ENCODE measurements at regions not wholly inside any gene's neighbourhood (a gene's known extent, or its start where the extent isn't known, plus 50 kb on each side); places are given as distances from the start of the nearest gene placed in this dataset.

DNA sequence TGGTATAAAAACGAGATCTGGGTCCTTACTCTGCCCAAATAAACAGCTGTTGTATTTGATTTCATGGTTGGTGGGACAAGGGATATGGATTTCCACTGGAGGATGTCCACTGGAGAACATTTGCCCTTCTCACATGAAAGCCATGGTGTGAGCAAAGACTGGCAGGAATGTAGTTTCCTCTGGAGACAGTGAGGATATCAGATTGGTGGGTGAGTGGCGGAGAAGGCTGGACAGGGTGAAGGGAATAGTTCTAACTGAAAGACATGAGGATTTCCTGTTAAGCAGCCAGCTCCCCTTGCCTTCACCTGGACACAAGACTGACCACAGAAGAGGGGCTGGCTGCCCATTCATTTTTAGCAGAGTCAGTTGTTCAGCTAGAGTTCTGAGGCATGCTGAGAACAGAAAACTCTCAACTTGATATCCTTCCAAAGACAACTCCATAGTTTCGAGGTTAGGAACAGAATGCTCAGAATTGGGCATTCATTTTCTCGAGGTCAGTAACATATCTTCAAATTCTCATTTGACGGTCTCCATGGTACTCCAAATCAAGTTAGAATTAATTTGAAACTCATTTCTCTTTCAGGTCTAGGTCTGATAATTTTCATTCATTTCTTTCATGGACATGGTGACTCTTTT, 365.7 kb downstream of the LRIG3 start:
- no peaks in the 10 kb centered on the region for H3K27me3 ChIP-seq (ENCODE audit: control insufficient read depth, insufficient read depth, low read length)
- DNase-seq = no peak
- no peaks in the 10 kb centered on the region for H3K36me3 ChIP-seq (replicated peaks; ENCODE audit: control insufficient read depth, insufficient read depth, low read length)
- no peak overlapping the region for H3K4me3 ChIP-seq (ENCODE audit: insufficient read depth, low read depth, low read length)

DNA sequence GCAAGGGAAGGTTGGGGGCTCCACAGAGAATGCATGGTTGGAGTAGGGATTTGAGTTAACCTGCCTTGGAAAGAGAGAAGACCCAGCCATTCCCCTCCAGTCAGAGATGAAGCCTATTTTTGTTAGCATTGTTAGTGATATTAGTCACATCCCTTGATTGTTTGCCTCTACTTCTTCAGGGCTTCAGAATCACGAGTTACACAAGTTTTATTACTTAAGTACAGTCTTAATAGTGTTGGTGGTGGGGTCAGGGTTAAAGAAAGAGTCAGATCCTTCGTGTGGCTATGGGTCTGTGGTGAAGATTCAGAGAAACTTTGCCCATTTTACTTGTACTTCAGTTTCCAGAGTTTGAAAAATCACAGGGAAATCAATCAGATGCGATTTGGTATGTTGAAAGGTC, 363.1 kb downstream of the LRIG3 start:
- H3K27me3 ChIP-seq (ENCODE audit: control insufficient read depth, insufficient read depth, low read length) = no peaks in the 10 kb centered on the region
- no peaks in the 10 kb centered on the region for H3K36me3 ChIP-seq (replicated peaks; ENCODE audit: control insufficient read depth, insufficient read depth, low read length)
- no peak overlapping the region for H3K4me3 ChIP-seq (ENCODE audit: insufficient read depth, low read depth, low read length)
- DNase-seq = no peak

DNA sequence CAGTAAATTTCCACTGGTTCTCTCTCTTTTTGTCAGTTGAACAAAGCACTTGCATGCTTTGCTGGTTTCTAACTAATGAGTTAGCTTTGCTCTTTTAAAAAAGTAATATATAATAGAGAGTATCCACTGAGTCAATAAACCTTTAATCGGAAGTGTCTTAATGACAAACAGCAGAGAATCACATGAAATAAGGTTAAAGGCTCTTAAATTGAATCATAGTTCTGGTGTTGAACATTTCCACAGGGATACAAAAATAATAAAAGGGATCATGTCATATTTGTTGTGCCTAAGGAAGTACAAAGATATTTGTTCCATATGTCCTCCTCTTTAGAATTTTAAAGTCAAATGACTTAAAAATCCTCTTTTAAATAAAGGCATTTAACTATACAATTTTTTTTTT, 362.6 kb downstream of the LRIG3 start:
- no peak for DNase-seq
- Histone ChIP-seq H3K4me3 (ENCODE audit: insufficient read depth, low read depth, low read length) (no peak overlapping the region), H3K27me3 (ENCODE audit: control insufficient read depth, insufficient read depth, low read length) (no peaks in the 10 kb centered on the region), H3K36me3 (replicated peaks; ENCODE audit: control insufficient read depth, insufficient read depth, low read length) (no peaks in the 10 kb centered on the region)

DNA sequence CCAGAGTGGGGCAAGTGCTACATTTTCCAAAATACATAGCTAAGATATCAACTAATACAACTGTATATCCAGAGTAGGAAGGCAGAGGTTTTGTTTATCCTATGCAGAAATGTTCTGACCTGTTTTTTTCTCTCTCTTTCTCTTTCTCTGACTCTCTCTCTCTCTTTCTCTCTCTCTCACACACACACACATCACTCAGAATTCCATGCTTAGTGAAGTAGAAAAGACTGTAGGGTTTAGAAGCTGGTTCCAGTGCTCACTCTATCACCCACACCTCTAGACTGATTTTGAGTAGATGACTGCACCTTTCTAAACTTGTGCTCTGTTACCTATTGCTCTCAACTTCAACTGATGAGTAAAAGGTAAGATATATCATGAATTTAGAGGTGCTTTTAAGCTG, 356.7 kb downstream of the LRIG3 start:
- no peak overlapping the region for H3K4me3 ChIP-seq (ENCODE audit: insufficient read depth, low read depth, low read length)
- no peak for DNase-seq
- no peaks in the 10 kb centered on the region for H3K36me3 ChIP-seq (replicated peaks; ENCODE audit: control insufficient read depth, insufficient read depth, low read length)
- H3K27me3 ChIP-seq (ENCODE audit: control insufficient read depth, insufficient read depth, low read length) = no peaks in the 10 kb centered on the region

DNA sequence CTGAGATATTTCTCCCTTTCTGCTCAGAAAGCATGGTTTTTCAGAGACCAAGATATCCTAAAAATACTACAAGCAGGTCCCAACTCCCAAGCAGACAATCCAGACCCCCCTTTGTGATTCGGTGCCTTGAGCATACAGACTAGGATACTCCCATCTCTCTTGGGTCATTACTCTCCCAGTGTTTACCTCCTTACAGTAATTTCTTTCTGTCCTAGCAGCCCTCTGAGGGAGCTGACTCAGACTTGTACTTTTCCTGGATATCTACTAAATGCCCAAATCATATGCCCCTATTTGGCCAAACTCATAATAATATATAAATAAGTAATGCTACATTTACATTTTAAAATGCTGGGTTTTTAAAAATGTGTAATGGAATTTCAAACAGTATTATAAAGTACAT, 355.6 kb downstream of the LRIG3 start:
- Histone ChIP-seq H3K27me3 (ENCODE audit: control insufficient read depth, insufficient read depth, low read length) (no peaks in the 10 kb centered on the region), H3K4me3 (ENCODE audit: insufficient read depth, low read depth, low read length) (no peak overlapping the region), H3K36me3 (replicated peaks; ENCODE audit: control insufficient read depth, insufficient read depth, low read length) (no peaks in the 10 kb centered on the region)
- DNase-seq = no peak

DNA sequence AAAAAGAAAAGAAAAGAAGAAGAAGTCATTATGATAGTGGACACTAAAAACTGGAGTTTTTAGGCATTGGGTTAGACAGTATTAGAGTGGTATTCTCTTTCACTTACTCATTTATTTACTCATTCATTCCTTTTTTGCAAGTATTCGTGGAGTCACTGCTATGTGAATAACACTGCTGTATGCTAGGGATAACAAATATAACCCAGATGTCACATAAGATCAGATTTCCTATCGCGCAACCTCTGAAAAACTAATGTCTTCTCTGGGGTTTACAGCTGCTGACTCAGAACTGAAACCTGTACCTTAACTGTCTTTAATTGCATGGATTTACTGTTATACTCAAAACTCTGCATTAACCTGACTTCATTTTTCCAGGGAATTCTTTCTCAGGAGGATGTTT, 353.7 kb downstream of the LRIG3 start:
- Histone ChIP-seq H3K36me3 (replicated peaks; ENCODE audit: control insufficient read depth, insufficient read depth, low read length) (no peaks in the 10 kb centered on the region), H3K27me3 (ENCODE audit: control insufficient read depth, insufficient read depth, low read length) (no peaks in the 10 kb centered on the region), H3K4me3 (ENCODE audit: insufficient read depth, low read depth, low read length) (no peak overlapping the region)
- no peak for DNase-seq

DNA sequence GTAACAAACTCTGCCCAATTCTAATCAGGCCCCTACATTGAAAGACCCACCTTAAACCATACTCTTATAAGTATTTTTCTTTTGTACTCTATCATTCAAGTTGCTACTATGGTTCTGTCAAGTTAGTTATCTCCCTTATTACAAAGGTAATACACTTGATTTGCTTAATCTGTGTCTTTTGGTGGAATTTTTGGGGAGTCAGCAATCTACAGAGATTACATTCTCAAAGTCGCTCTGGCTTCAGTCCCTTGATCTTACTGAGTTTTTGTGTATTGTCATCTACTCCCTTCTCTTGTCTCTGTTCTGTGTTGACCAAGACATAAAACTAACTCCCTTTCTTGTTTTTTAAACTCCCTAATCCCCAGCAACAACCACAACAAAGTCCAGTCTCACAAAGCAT, 353.1 kb downstream of the LRIG3 start:
- H3K27me3 ChIP-seq (ENCODE audit: control insufficient read depth, insufficient read depth, low read length) = no peaks in the 10 kb centered on the region
- no peak for DNase-seq
- H3K4me3 ChIP-seq (ENCODE audit: insufficient read depth, low read depth, low read length) = no peak overlapping the region
- no peaks in the 10 kb centered on the region for H3K36me3 ChIP-seq (replicated peaks; ENCODE audit: control insufficient read depth, insufficient read depth, low read length)

DNA sequence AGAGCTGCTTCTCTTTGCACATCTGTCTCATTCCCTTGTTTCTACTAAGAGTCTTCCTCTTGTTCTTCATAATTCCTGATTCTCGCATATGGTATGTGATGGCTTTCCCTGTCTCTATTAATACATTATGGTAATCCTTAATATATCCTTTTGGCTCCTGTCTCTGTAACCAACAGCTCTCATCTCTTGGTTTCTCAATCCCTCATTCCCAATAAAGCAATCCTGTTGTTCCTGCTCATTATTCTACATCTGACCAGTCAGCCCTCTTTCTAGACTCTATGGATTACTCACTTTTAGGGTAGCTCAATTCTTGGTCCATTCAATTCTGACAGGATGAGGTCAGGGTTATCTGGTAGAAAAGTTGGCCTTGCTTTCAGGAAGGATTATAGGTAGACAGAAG, 349.9 kb downstream of the LRIG3 start:
- no peak overlapping the region for H3K4me3 ChIP-seq (ENCODE audit: insufficient read depth, low read depth, low read length)
- DNase-seq = no peak
- H3K27me3 ChIP-seq (ENCODE audit: control insufficient read depth, insufficient read depth, low read length) = no peaks in the 10 kb centered on the region
- H3K36me3 ChIP-seq (replicated peaks; ENCODE audit: control insufficient read depth, insufficient read depth, low read length) = no peaks in the 10 kb centered on the region

DNA sequence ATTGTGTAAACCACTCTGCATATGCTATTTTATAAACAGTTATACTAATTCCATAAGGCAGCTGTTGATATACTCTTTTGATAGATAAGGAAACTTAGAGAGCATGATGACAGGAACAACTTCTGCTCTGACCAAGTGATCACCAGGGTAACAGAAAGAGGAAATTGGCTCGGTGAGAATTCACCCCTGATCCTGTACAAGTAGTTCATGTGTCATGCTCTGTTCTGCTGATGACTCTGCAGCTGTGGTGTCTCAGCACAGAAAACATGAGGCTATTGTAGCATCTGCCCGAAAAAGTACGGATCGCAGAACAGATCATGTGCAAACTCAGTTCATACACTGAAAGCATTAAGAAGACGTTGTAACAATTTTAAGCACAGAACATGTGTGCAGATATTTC, 345.0 kb downstream of the LRIG3 start:
- DNase-seq = no peak
- Histone ChIP-seq H3K4me3 (ENCODE audit: insufficient read depth, low read depth, low read length) (no peak overlapping the region), H3K27me3 (ENCODE audit: control insufficient read depth, insufficient read depth, low read length) (no peaks in the 10 kb centered on the region), H3K36me3 (replicated peaks; ENCODE audit: control insufficient read depth, insufficient read depth, low read length) (no peaks in the 10 kb centered on the region)

DNA sequence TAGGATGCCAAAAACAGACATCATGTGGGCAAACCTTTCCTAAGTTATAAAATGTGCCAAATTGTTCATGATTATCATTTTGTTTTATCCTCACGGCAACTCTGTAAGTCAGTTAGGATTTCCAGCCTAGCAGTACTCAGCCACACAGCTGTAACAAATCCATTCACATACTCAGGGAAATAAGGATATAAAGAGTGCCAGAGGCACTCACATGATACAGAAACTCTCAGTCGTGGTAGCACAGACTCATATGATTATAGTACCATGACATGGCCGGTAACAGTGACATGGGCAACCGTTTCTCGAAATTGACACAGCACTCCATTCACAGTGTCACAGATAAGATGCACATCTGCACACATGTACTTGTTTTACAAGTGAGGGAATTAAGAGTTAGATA, 344.2 kb downstream of the LRIG3 start:
- DNase-seq = no peak
- Histone ChIP-seq H3K4me3 (ENCODE audit: insufficient read depth, low read depth, low read length) (no peak overlapping the region), H3K36me3 (replicated peaks; ENCODE audit: control insufficient read depth, insufficient read depth, low read length) (no peaks in the 10 kb centered on the region), H3K27me3 (ENCODE audit: control insufficient read depth, insufficient read depth, low read length) (no peaks in the 10 kb centered on the region)

DNA sequence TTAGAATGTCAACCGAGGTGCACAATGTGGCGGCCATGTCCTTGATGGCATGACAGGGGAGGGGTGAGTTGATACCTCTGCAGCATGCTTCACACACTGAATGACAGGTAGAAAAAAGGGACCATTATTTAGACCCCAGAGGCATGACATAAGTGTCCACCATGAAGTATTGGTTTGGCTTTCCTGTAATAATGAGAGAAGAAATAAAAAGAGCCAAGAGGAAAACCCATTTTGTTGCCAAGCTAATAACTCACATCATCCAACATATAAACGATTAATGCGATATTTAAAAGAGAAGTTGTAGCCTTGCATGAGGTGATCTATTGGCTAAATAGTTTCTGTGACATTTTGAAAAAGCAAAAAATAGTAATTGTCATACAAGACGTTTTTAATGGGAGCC, 343.4 kb downstream of the LRIG3 start:
- H3K27me3 ChIP-seq (ENCODE audit: control insufficient read depth, insufficient read depth, low read length) = no peaks in the 10 kb centered on the region
- no peak overlapping the region for H3K4me3 ChIP-seq (ENCODE audit: insufficient read depth, low read depth, low read length)
- no peak for DNase-seq
- H3K36me3 ChIP-seq (replicated peaks; ENCODE audit: control insufficient read depth, insufficient read depth, low read length) = no peaks in the 10 kb centered on the region

DNA sequence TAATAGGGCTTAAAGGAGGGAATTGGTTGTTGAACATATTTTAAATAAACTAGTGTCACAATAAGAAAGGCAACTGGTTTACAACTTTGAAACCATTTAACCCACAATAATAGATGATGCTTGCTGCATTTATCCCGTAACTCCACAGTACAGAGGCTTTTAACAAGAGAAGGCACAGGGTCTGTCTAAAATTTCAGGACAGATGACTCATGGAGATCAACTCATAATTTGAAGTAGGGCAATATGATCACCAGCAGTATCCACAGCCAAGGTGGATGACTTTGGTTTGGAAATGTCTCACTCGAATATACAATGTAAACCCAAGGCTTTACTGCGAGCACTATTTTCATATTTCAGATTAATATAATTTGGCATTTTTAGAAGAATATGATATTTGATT, 340.2 kb downstream of the LRIG3 start:
- DNase-seq = no peak
- Histone ChIP-seq H3K27me3 (ENCODE audit: control insufficient read depth, insufficient read depth, low read length) (no peaks in the 10 kb centered on the region), H3K4me3 (ENCODE audit: insufficient read depth, low read depth, low read length) (no peak overlapping the region), H3K36me3 (replicated peaks; ENCODE audit: control insufficient read depth, insufficient read depth, low read length) (no peaks in the 10 kb centered on the region)

DNA sequence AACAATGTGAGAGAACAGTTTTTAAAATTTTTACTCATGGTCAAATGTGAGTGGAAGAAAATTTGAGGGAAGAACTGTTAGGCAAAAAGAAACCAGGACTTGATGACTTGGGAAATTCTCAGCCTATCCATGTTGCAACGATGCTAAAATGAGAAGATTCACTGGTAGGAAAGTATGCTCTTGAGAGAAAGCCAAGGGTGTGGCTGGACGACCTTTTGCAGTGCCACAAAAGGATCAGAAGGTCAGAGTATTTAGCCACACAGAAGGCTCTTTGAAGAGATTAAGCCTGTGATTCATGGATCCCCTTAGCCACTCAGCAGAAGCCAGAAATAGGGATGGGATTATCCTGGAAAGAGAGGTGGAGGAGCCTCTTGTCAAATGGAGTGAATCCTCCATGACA, 336.8 kb downstream of the LRIG3 start:
- no peaks in the 10 kb centered on the region for H3K36me3 ChIP-seq (replicated peaks; ENCODE audit: control insufficient read depth, insufficient read depth, low read length)
- no peak for DNase-seq
- no peak overlapping the region for H3K4me3 ChIP-seq (ENCODE audit: insufficient read depth, low read depth, low read length)
- H3K27me3 ChIP-seq (ENCODE audit: control insufficient read depth, insufficient read depth, low read length) = no peaks in the 10 kb centered on the region

DNA sequence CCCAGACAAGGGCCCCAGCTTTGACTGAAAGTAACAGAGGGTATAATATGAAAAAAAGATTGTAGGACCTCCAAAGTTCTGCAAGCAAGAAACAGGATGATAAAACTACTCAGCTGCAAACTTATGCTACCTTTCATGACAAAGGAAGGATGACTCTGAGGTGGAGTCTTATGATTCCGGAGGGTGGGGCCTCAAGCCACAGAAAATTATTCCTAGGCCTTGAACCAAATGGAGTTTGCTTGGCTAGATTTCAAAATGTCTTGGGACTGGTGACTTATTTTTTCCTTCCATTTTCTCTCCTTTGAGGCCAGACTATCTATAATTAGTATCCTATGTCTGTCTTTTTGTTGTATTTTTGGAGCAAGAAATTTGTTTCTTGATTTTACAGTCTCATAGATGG, 336.4 kb downstream of the LRIG3 start:
- Histone ChIP-seq H3K36me3 (replicated peaks; ENCODE audit: control insufficient read depth, insufficient read depth, low read length) (no peaks in the 10 kb centered on the region), H3K4me3 (ENCODE audit: insufficient read depth, low read depth, low read length) (no peak overlapping the region)
- DNase-seq = no peak

DNA sequence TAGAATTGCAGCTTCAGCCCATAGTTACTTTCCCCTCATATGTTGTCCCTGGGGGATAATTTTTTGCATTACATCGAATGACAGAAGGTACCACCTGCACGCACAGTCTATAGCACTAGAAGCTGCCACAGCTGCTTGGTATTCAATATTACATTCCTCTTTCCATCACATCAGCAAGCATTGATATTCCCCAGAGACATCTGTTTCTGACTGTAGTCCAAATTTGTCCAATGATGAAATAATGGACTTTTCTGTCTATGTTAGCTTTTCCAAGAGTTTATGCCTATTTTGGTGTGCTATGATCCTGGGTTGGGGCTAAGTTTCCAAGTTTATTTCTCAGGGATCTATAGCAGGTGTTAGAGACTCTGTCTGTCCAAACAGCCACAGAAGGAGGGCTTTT, 335.4 kb downstream of the LRIG3 start:
- H3K4me3 ChIP-seq (ENCODE audit: insufficient read depth, low read depth, low read length) = no peak overlapping the region
- no peaks in the 10 kb centered on the region for H3K27me3 ChIP-seq (ENCODE audit: control insufficient read depth, insufficient read depth, low read length)
- DNase-seq = no peak
- no peaks in the 10 kb centered on the region for H3K36me3 ChIP-seq (replicated peaks; ENCODE audit: control insufficient read depth, insufficient read depth, low read length)

More for the DNA sequence above, 336.4 kb downstream of the LRIG3 start:
- no peaks in the 10 kb centered on the region for H3K27me3 ChIP-seq (ENCODE audit: control insufficient read depth, insufficient read depth, low read length)

DNA sequence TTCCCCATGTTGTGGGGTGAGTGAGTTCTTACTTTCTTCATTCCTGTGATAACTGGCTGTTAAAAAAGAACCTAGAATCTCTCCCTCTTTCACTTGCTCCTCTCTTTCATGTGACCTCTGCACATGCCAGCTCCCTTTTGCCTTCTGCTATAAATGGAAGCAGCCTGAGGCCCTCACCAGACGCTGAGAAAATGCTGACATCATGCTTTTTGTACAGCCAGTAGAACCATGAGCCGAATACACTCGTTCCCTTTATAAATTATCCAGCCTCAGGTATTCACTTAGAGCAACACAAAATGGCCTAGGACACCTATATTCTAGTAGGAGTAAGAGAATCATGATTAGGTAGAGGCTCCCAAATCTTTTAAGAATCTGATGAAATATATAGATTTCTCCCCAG, 333.5 kb downstream of the LRIG3 start:
- Histone ChIP-seq H3K27me3 (ENCODE audit: control insufficient read depth, insufficient read depth, low read length) (no peaks in the 10 kb centered on the region), H3K4me3 (ENCODE audit: insufficient read depth, low read depth, low read length) (no peak overlapping the region), H3K36me3 (replicated peaks; ENCODE audit: control insufficient read depth, insufficient read depth, low read length) (no peaks in the 10 kb centered on the region)
- DNase-seq = no peak

Measured in H7 (cell line).